GM13977 (cell line): ENCODE measurements at regions not wholly inside any gene's neighbourhood (a gene's known extent, or its start where the extent isn't known, plus 50 kb on each side); places are given as distances from the start of the nearest gene placed in this dataset.

Source experiments
- DNase-seq: peaks from one replicate; pipeline ENCODE4 v3.0.0; 2012; ENCODE audit warnings: low spot score
- CTCF ChIP-seq: IDR thresholded peaks from 2 replicates; pipeline ENCODE4 v1.5.1; 2012; ENCODE audit warnings: mild to moderate bottlenecking, control low read depth; ENCODE audit not compliant: insufficient read depth; ENCODE audit errors: extremely low read depth, missing control alignments
- in situ Hi-C: fragments of 300-500 bp; cut with MboI; formaldehyde crosslinking; loops from one replicate; pipeline ENCODE4 v1.12.0; 2022; ENCODE audit warnings: low sequenced_read_pairs, low pct_unique_long_range_greater_than_20kb, mixed read lengths, inconsistent platforms; ENCODE audit not compliant: unreplicated experiment

DNA sequence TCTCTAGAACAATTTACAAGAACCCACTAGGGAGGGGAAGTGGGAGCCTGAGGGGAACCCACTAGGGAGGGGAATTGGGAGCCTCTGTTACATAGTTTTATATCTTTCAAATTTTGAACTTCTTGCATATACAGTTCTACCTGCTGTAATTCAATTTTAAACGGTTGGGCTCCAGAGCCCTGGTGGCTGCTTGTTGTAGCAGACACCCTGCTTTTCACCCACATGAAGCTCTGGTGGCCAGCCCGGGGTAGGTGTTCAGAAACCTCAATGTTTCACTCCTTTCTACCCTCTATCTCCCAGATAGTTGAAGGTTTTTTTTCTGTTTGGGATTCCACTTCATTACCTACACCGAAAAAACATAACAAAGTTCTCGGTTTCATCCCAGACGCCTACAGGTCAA is 124.4 kb downstream of the TMEM174 start:
- TF ChIP-seq CTCF = no peak
- DNase-seq = no peak
- in situ Hi-C loops = no loop called here

DNA sequence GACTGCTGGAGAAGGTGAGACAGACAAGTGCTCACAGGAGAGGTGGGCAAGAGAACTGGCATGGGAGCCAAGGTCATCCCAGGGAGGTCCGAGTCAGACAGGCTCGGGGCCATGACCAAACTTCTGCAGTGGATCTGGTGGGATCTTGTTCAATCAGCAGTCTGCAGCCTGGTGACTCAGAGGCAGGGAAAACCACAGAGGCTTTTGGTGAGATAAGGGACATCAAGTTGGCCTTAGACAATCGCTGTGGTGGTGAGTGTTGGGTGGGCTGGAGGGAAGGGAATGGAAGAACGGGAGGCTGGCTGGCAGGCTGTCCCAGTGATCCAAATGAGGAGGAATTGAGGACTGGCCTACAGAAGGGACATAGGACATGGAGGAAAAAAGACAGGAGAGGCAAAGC is 123.8 kb downstream of the TMEM174 start:
- TF ChIP-seq CTCF = no peak
- DNase-seq = no peak
- in situ Hi-C loops = no loop called here

GRCh38 chr5:73295921-73296320 is 122.9 kb downstream of the TMEM174 start:
- in situ Hi-C loops = no loop called here
- no peak for TF ChIP-seq CTCF
- DNase-seq = no peak

DNA sequence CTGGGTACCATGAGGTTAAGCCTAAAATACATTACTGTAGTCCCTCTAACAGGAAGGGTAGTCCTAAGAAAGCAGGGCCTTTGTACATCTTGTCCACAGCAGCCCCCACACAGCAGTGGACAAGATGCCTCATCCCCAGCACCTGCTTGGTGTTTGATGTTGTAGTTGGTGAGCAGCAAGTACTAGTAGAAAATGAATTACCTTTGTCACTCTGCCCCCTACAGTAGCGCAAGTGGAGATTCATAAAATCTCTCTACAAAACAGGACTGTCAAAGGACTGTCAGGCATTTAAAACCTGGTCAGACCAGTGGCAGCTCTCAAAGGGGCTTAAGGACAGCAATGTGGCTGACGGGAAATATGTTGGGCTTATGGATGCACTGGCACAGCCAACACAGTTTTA is 122.5 kb downstream of the TMEM174 start:
- in situ Hi-C loops = no loop called here
- no peak for TF ChIP-seq CTCF
- no peak for DNase-seq

- TF ChIP-seq CTCF = no peak
- DNase-seq = no peak
- in situ Hi-C loops = no loop called here
Measured at GRCh38 chr5:73292816-73293459, 119.9 kb downstream of the TMEM174 start.

DNA sequence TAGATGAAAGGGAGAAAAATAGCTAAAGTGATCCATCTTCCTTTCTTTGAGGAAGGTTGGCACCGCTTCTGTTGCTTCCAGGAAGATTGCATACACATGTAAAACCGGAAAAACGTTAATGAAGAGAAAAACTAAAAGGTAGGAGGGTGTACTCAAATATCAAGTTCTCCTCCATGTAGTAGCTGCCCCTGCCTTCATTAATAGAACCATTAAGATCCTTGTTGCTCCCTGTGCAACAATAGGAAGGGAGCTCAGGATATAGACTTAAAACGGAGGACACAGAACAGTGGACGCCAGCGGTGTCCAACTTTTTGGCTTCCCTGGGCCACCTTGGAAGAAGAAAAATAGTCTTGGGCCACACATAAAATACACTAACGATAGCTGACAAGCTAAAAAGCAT is 118.9 kb downstream of the TMEM174 start:
- DNase-seq = no peak
- in situ Hi-C loops = no loop called here
- no peak for TF ChIP-seq CTCF

GRCh38 chr5:73290242-73290641 is 117.2 kb downstream of the TMEM174 start:
- in situ Hi-C loops = no loop called here
- no peak for TF ChIP-seq CTCF
- no peak for DNase-seq
